WTC11 (cell line): ENCODE measurements at regions not wholly inside any gene's neighbourhood (a gene's known extent, or its start where the extent isn't known, plus 50 kb on each side); places are given as distances from the start of the nearest gene placed in this dataset.

ENCODE experiments used
- ATAC-seq: fragments of 200-7000 bp; cut with Tn5 transposase; 2 replicates; pipeline ENCODE4 v1.10.0; 2021; ENCODE audit warnings: mild to moderate bottlenecking, moderate library complexity
- CTCF ChIA-PET: fragments of 300-600 bp; sonication (Branson Sonifier 250); formaldehyde crosslinking; loops from one replicate; lab custom pipeline; 2021; ENCODE audit warnings: antibody characterized with exemption; lab: Charles Lee
- POLR2A ChIA-PET: fragments of 350-600 bp; sonication (Branson Sonifier 250); formaldehyde crosslinking; loops from one replicate; lab custom pipeline; 2021; ENCODE audit warnings: antibody characterized with exemption; lab: Charles Lee
- DNase-seq: peaks from one replicate; pipeline ENCODE4 v3.0.0; 2021; ENCODE audit warnings: low spot score
- H3K27ac Mint-ChIP-seq: 2 replicates; pipeline ENCODE4 v1.8.0; 2021; ENCODE audit warnings: mixed read lengths
- H3K27me3 Mint-ChIP-seq: 2 replicates; pipeline ENCODE4 v1.8.0; 2021; ENCODE audit warnings: low read depth, mild to moderate bottlenecking, moderate library complexity, mixed read lengths
- H3K36me3 Mint-ChIP-seq: 2 replicates; pipeline ENCODE4 v1.8.0; 2021; ENCODE audit warnings: mixed read lengths
- H3K4me1 Mint-ChIP-seq: 2 replicates; pipeline ENCODE4 v1.8.0; 2022; ENCODE audit warnings: mixed read lengths
- H3K4me3 Mint-ChIP-seq: 2 replicates; pipeline ENCODE4 v1.8.0; 2021; ENCODE audit warnings: mild to moderate bottlenecking, moderate library complexity, mixed read lengths
- H3K9me3 Mint-ChIP-seq: 2 replicates; pipeline ENCODE4 v1.8.0; 2021; ENCODE audit warnings: mixed read lengths
- AFF4 ChIP-seq: sonication (generic); formaldehyde crosslinking; IDR thresholded peaks from 2 replicates; pipeline ENCODE4 v1.8.1; 2023; ENCODE audit warnings: mild to moderate bottlenecking, missing genetic modification reagents, borderline replicate concordance
- AR ChIP-seq: fragments of 250-450 bp; sonication (Bioruptor Pico); IDR thresholded peaks from 2 replicates; pipeline ENCODE4 v1.9.0; 2021; ENCODE audit warnings: mild to moderate bottlenecking
- CBFB ChIP-seq: sonication (generic); formaldehyde crosslinking; IDR thresholded peaks from 2 replicates; pipeline ENCODE4 v1.8.1; 2022; ENCODE audit warnings: mild to moderate bottlenecking, low read depth, missing genetic modification reagents
- E2F4 ChIP-seq: sonication (generic); formaldehyde crosslinking; IDR thresholded peaks from 2 replicates; pipeline ENCODE4 v1.8.1; 2022; ENCODE audit warnings: low read depth, mild to moderate bottlenecking, moderate library complexity, missing genetic modification reagents, borderline replicate concordance
- E2F5 ChIP-seq: sonication (generic); formaldehyde crosslinking; IDR thresholded peaks from 2 replicates; pipeline ENCODE4 v1.8.1; 2022; ENCODE audit warnings: mild to moderate bottlenecking, moderate library complexity, missing genetic modification reagents
- FOXJ3 ChIP-seq: sonication (generic); formaldehyde crosslinking; IDR thresholded peaks from 2 replicates; pipeline ENCODE4 v1.9.0; 2021; ENCODE audit warnings: missing genetic modification reagents, mild to moderate bottlenecking, borderline replicate concordance
- GABPB1 ChIP-seq: sonication (generic); formaldehyde crosslinking; IDR thresholded peaks from 2 replicates; pipeline ENCODE4 v1.8.1; 2023; ENCODE audit warnings: mild to moderate bottlenecking, missing genetic modification reagents
- GTF2I ChIP-seq: fragments of 250-450 bp; sonication (Bioruptor Pico); conservative IDR thresholded peaks from 2 replicates; pipeline ENCODE4 v1.4.0; 2021; ENCODE audit warnings: mild to moderate bottlenecking
- HMGA2 ChIP-seq: fragments of 250-450 bp; sonication (Bioruptor Pico); IDR thresholded peaks from 2 replicates; pipeline ENCODE4 v1.4.0; 2021; ENCODE audit warnings: mild to moderate bottlenecking, moderate library complexity
- MXD4 ChIP-seq: fragments of 250-450 bp; sonication (Bioruptor Pico); IDR thresholded peaks from 2 replicates; pipeline ENCODE4 v1.8.0; 2021; ENCODE audit warnings: mild to moderate bottlenecking, moderate library complexity, borderline replicate concordance
- MYBL2 ChIP-seq: sonication (generic); formaldehyde crosslinking; IDR thresholded peaks from 2 replicates; pipeline ENCODE4 v1.8.1; 2023; ENCODE audit warnings: mild to moderate bottlenecking, moderate library complexity, missing genetic modification reagents
- NFE2L1 ChIP-seq: sonication (generic); formaldehyde crosslinking; IDR thresholded peaks from 2 replicates; pipeline ENCODE4 v1.8.1; 2023; ENCODE audit warnings: missing genetic modification reagents
- SMAD3 ChIP-seq: sonication (generic); formaldehyde crosslinking; IDR thresholded peaks from 2 replicates; pipeline ENCODE4 v1.8.0; 2022; ENCODE audit warnings: missing genetic modification reagents, mild to moderate bottlenecking, borderline replicate concordance
- SOX15 ChIP-seq: fragments of 250-450 bp; sonication (Bioruptor Pico); IDR thresholded peaks from 2 replicates; pipeline ENCODE4 v1.9.0; 2021; ENCODE audit warnings: mild to moderate bottlenecking
- ZNF232 ChIP-seq: sonication (generic); formaldehyde crosslinking; IDR thresholded peaks from 2 replicates; pipeline ENCODE4 v1.8.0; 2022; ENCODE audit warnings: mild to moderate bottlenecking, missing genetic modification reagents
- ZNF263 ChIP-seq: sonication (generic); formaldehyde crosslinking; IDR thresholded peaks from 2 replicates; pipeline ENCODE4 v1.8.1; 2022; ENCODE audit warnings: low read depth, mild to moderate bottlenecking, moderate library complexity, missing genetic modification reagents
- ZNF416 ChIP-seq: fragments of 250-450 bp; sonication (Bioruptor Pico); IDR thresholded peaks from 2 replicates; pipeline ENCODE4 v1.9.0; 2021; ENCODE audit warnings: mild to moderate bottlenecking, inconsistent platforms
- ZNF423 ChIP-seq: fragments of 250-450 bp; sonication (Bioruptor Pico); IDR thresholded peaks from 2 replicates; pipeline ENCODE4 v2.1.2; 2022; ENCODE audit warnings: mild to moderate bottlenecking, moderate library complexity
- ZNF532 ChIP-seq: fragments of 250-450 bp; sonication (Bioruptor Pico); IDR thresholded peaks from 2 replicates; pipeline ENCODE4 v1.9.0; 2021; ENCODE audit warnings: mild to moderate bottlenecking, borderline replicate concordance

GRCh38 chrX:87327267-87327666, 190.3 kb upstream of the KLHL4 start (continued):
- TF ChIP-seq ZNF263, result no peak

- TF ChIP-seq ZNF532 (CRISPR knock-in tag), result no peak
- no peak for TF ChIP-seq MYBL2
- no peak for TF ChIP-seq GTF2I (CRISPR knock-in tag)
- TF ChIP-seq E2F4, result no peak
- no peak for TF ChIP-seq ZNF232 (CRISPR knock-in tag)
- no peak for TF ChIP-seq GABPB1 (CRISPR knock-in tag)
Observed at GRCh38 chrX:87337267-87337666, 180.3 kb upstream of the KLHL4 start.

GRCh38 chrX:87338510-87338909, 179.1 kb upstream of the KLHL4 start:
- CTCF ChIA-PET, result interaction anchor here (1.4 kb wide), 1 partner anchor 245 kb away, joined by 6 read pairs; no protein-coding TSS in a partner anchor
- Mint-ChIP-seq H3K27ac (no peak overlapping the region), H3K4me1 (peaks cover 10% of the 10 kb centered on the region; the same call in 1 of the 2 replicates), H3K9me3 (no peaks in the 10 kb centered on the region), H3K27me3 (no peaks in the 10 kb centered on the region), H3K4me3 (no peak overlapping the region), H3K36me3 (no peaks in the 10 kb centered on the region)
- no peak for ATAC-seq
- POLR2A ChIA-PET, result no interaction called here
- no peak for DNase-seq
- TF ChIP-seq HMGA2 (CRISPR knock-in tag), result no peak
- no peak for TF ChIP-seq ZNF416
- TF ChIP-seq FOXJ3, result no peak
- no peak for TF ChIP-seq ZNF423 (CRISPR knock-in tag)
- no peak for TF ChIP-seq MXD4 (CRISPR knock-in tag)
- no peak for TF ChIP-seq E2F5 (CRISPR knock-in tag)
- TF ChIP-seq NFE2L1 (CRISPR knock-in tag), result no peak
- TF ChIP-seq SOX15 (CRISPR knock-in tag), result no peak
- no peak for TF ChIP-seq SMAD3 (CRISPR knock-in tag)
- no peak for TF ChIP-seq CBFB (CRISPR knock-in tag)
- TF ChIP-seq AR, result no peak
- no peak for TF ChIP-seq E2F4
- TF ChIP-seq AFF4 (CRISPR knock-in tag), result no peak

More at GRCh38 chrX:87337267-87337666, 180.3 kb upstream of the KLHL4 start:
- Mint-ChIP-seq H3K9me3 (no peaks in the 10 kb centered on the region), H3K36me3 (no peaks in the 10 kb centered on the region), H3K4me3 (no peak overlapping the region), H3K27me3 (no peaks in the 10 kb centered on the region), H3K4me1 (peaks cover 7% of the 10 kb centered on the region; the same call in 1 of the 2 replicates), H3K27ac (no peak overlapping the region)
- POLR2A ChIA-PET, result no interaction called here
- ATAC-seq, result no peak
- DNase-seq, result no peak
- CTCF ChIA-PET, result no interaction called here
